Left forelimb (tissue), 1 donor: ENCODE measurements at regions not wholly inside any gene's neighbourhood (a gene's known extent, or its start where the extent isn't known, plus 50 kb on each side); places are given as distances from the start of the nearest gene placed in this dataset.
"Not testable (repeated sequence)": the region's sequence is repeated elsewhere in the genome, so short reads cannot be mapped to it uniquely, and the experiment has no call there.

Source experiments
- DNase-seq: peaks from one replicate; pipeline ENCODE4 v3.0.0-alpha.2; 2018; ENCODE audit warnings: low spot score

DNA sequence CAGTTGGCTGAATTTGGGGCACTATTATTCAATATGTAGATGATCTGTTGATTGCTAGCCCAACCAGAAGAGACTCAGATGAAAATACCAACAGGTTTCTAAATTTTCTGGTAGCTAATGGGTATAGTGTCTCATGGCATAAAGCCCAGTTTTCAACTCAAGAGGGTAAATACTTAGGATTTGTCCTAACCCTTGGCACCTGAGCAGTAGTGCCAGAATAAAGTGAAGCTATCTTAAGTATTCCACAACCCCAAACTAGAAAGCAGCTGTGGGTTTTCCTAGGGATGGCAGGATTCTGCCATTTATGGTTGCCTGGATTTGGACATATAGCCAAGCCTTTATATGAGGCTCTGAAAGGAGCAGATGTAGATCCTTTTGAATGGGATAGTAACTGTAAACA lies 119.0 kb downstream of the AGTR2 start:
- DNase-seq: no peak

DNA sequence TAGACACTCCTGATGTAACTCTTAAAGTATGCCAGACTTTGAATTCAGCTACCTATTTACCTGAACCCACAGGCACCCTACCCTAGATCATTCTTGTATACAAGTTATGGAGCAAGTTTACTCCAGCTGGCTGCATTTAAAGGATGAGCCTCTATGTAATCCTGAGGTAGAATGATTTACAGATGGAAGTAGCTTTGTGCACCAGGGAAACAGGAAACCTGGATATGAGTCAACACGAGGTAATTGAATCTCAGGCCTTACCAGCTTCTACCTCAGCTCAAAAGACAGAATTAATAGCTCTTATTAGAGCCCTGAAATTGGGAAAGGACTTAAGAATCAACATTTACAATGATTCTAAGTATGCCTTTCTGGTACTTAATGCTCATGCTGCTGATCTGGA lies 119.8 kb downstream of the AGTR2 start:
- DNase-seq: no peak

DNA sequence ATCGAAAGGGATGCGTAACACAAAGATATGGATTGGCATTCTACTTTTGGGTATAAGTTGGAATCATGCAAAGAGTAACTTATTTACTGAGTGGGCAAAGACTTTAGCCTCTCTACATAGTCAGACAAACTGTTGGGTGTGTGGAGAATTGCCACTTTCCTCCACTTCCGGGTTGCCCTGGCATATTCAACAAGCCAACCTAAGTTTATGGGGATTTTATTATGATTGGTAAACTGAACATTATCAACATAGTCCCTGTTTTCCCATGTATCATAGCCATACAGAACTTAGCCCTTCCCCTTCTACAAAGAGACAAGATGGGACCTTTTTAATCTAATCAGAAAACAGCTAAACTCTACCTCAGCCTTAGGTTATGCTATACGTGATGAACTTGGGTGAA lies 121.6 kb downstream of the AGTR2 start:
- DNase-seq: no peak

DNA sequence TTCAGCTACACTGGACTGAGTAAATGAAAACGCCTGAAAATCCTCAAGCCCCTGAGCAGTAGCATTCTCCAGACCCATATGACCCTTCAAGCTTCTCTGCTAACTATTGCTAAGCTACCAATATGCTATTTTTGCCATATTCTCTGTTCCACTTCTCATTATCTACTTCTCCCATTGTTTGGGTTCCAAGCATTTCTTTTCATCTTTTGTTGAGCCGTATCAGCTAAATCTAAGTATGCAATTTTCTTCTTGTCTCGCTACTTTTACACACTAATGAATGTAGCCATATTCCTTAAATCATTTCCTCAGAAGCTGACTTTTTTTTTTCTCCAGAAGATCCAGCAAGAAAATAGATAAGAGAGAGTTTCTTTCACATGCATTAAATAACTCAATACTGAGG lies 128.4 kb downstream of the AGTR2 start:
- no peak for DNase-seq

DNA sequence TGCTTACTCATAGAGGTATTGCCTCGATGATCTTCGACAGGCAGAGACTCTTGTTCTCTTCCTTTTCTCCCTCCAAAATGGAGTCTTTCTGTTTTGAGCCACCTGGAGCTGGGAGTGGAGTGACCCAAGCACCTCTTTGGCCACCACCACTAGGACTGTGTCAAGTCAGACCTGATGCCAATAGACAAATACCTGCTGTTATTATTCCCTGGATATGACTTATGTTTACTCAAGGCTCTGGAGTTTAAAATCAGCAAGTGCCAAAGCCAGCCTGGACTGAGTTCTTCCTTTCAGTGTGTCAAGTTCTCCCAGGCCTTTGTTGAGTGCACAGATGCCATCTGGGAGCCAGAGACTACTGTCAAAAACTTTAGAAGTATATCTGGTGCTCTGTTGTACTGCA lies 130.2 kb upstream of the SLC6A14 start:
- no peak for DNase-seq

GRCh38 chrX:116317409-116317808 lies 119.0 kb upstream of the SLC6A14 start:
- no peak for DNase-seq

DNA sequence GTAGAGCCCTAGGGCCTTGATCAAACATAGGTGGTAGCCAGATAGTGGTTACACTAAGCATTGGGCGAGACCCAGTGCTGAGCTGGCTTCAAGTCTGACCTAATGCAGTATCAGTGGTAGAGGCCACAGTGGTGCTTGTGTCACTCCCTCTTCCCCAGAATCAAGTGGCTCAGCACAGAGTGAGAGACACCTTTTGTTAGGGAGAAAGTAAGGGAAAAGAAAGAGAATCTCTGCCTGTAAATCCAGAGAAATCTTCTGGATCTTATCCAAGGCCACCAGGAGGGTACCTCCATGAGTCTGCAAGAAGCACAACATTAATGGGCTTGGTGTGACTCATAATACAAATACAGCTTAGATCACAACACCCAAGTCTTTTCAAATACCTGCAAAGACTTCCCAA lies 117.7 kb upstream of the SLC6A14 start:
- no peak for DNase-seq

DNA sequence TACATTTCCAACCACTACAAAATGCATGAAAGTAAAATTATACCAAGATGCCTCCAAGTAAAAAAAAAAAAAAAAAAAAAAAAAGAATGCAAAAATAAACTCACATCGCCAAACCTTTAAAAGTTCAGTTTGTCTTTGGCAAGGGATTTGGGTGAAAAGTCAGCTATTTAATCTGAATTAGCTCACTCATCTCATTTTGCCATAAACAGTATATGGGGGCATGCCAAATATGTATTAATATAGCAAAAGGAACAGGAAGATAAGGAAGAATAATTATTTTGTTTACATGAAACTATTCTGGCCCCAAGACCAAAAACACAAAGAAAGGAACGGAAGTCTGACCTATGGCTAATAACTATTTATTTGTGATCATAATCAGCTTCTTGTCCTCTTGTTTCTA lies 114.7 kb upstream of the SLC6A14 start:
- no peak for DNase-seq

- not testable (repeated sequence) for DNase-seq
These were observed 104.4 kb upstream of the SLC6A14 start for GRCh38 chrX:116332026-116332425.

DNA sequence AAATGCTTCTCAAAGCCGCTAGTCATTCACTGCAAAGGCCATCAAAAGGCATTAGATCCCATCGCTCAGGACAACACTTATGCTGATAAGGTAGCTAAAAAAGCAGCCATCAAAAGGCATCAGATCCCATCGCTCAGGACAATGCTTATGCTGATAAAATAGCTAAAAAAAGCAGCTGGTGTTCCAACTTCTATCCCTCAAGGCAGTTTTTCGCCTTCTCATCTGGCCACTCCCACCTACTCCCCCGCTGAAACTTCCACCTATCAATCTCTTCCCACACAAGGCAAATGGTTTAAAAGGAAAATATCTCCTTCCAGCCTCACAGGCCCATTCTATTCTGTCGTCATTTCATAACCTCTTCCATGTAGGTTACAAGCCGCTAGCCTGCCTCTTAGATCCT lies 101.6 kb upstream of the SLC6A14 start:
- not testable (repeated sequence) for DNase-seq

GRCh38 chrX:116339407-116339806 lies 97.0 kb upstream of the SLC6A14 start:
- DNase-seq: no peak

DNA sequence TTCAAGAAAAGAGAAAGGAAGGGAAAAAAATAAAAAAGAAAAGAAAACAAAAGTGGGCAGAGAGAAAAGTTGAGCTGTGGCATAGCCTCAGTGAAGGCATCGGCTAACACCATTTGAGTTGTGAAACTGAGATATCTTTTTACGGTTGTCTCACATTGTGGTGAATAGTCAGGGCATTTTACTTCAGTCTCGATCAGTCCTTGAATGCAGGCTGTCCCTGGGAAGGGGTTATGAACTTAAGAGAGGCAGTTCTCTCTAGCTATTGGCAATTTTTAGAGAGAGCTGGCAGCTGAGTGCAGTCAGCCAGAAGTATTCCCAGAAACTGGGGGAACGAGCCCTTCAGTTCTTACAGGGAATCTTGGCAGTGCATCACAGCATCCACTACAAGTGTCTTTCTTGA lies 93.5 kb upstream of the SLC6A14 start:
- DNase-seq: no peak

GRCh38 chrX:116345958-116346357 lies 90.4 kb upstream of the SLC6A14 start:
- no peak for DNase-seq

GRCh38 chrX:116357329-116357728 lies 79.1 kb upstream of the SLC6A14 start:
- DNase-seq: no peak

DNA sequence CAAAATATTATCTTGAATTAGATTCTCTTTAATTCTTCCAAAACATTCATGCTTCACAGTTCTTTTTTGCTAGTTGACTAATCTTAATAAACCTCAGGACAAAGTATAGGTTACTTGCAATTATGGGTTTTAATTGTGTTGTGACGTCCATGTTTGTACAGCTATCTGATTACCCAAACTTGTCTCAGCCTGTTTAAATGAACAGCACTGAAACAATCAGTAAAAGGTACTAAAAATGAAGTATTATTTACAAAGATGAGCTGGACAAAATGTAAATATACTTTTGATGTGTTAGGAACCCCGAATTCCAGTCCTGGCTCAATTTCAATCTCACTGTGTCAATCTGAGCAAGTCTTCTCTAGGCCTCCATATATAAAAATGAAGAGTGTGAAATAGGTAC lies 57.4 kb upstream of the SLC6A14 start:
- no peak for DNase-seq

DNA sequence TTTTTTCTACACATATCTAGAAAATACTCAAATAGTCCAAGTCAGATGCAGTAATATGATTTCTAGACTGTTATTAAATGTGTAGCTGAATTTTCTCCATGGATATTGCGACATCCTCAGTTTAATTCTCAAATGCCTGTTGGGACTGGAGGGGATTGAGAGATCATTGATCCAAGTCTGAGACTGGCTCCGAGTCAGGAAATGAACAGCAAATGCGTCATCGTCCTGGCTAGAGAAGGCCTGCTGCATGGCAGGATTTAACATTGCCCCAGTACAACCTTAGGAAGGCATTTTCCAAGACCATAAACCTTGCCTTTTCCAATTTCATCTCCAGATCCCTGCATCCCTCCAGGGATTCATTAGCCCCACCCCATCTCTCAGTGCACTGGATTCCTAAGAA lies 56.6 kb upstream of the SLC6A14 start:
- no peak for DNase-seq

GRCh38 chrX:116384406-116384954 lies 51.9 kb upstream of the SLC6A14 start:
- DNase-seq: no peak
